Vagina (tissue), 2 donors: ENCODE measurements at regions not wholly inside any gene's neighbourhood (a gene's known extent, or its start where the extent isn't known, plus 50 kb on each side); places are given as distances from the start of the nearest gene placed in this dataset.

Experiments used
- DNase-seq, 2 donors: peaks; one replicate each; pipeline ENCODE4 v3.0.0-alpha.2; 2017; ENCODE audit errors: extremely low spot score in 2 of 2
- H3K27ac ChIP-seq: fragments of 200-600 bp; sonication (generic); one replicate; pipeline ENCODE4 v1.5.1; 2019
- H3K27me3 ChIP-seq: fragments of 200-600 bp; sonication (generic); one replicate; pipeline ENCODE4 v1.5.1; 2019
- H3K36me3 ChIP-seq, 2 donors: fragments of 200-600 bp; sonication (generic); one replicate each; pipeline ENCODE4 v1.5.1; 2017 to 2019
- H3K4me1 ChIP-seq: fragments of 200-600 bp; sonication (generic); one replicate; pipeline ENCODE4 v1.5.1; 2019
- H3K4me3 ChIP-seq, 2 donors: fragments of 200-600 bp; sonication (generic); 1 replicate in 1 of 2; 2 replicates in 1 of 2; pipeline ENCODE4 v1.5.1; 2016 to 2019
- H3K9me3 ChIP-seq: fragments of 200-600 bp; sonication (generic); one replicate; pipeline ENCODE4 v1.5.1; 2019
- CTCF ChIP-seq, 3 experiments: fragments of 450-650 bp in 2 of 3; fragments of 200-600 bp in 1 of 3; sonication (generic) in 1 of 3; IDR thresholded peaks; one replicate each; pipeline ENCODE4 v1.5.1; 2017 to 2019; ENCODE audit warnings: antibody characterized with exemption in 3 of 3, mild to moderate bottlenecking in 2 of 3, moderate library complexity in 2 of 3
- POLR2A ChIP-seq, 2 donors: fragments of 450-650 bp; IDR thresholded peaks; one replicate each; pipeline ENCODE4 v1.6.1; 2017; ENCODE audit warnings: antibody characterized with exemption in 2 of 2, mild to moderate bottlenecking in 2 of 2, moderate library complexity in 2 of 2
- POLR2AphosphoS5 ChIP-seq, 2 donors: sonication (generic); formaldehyde crosslinking; IDR thresholded peaks; one replicate each; pipeline ENCODE4 v1.9.0; 2017; ENCODE audit warnings: antibody characterized with exemption in 2 of 2, mild to moderate bottlenecking in 2 of 2, low read depth in 1 of 2; ENCODE audit not compliant: insufficient read depth in 1 of 2
- intact Hi-C: fragments of 100-400 bp; cut with DNase I; formaldehyde crosslinking; loops from one replicate; pipeline ENCODE4 v1.15.1; 2023

DNA sequence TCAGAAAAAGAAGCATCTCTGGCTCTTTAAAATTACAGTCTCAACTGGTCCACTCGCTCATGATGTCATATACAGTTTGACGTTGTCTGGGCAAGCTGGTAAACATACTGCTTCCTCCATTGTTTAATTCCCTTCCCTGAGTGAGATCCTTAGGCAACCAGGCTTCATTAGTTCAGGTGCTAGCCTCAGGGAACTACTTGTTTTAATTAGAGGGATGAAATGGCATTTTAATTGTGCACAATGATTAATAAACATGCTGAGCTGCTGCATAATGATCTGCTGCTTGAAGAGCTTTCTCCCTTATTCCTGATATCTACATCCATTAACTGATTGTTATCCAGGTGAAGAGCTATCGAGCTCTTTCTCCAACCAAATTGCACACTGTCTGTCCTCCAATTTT is 195.6 kb upstream of the ETAA1 start:
- Histone ChIP-seq H3K4me3 (no peak overlapping the region), H3K9me3 (no peaks in the 10 kb centered on the region), H3K36me3 (no peaks in the 10 kb centered on the region), H3K27ac (no peak overlapping the region), H3K4me1 (no peaks in the 10 kb centered on the region), H3K27me3 (no peaks in the 10 kb centered on the region)
- no peak for DNase-seq
- intact Hi-C loops, result no loop called here
- TF ChIP-seq POLR2AphosphoS5 (IDR thresholded peaks at IDR 0.05; ENCODE audit: insufficient read depth in 1 of 2, low read depth in 1 of 2), result no peak
- TF ChIP-seq POLR2A (IDR thresholded peaks at IDR 0.05), result no peak
- no peak for TF ChIP-seq CTCF (IDR thresholded peaks at IDR 0.05)

GRCh38 chr2:67204349-67204748 is 192.8 kb upstream of the ETAA1 start:
- DNase-seq, result no peak
- no peaks in the 10 kb centered on the region for H3K27me3 ChIP-seq
- H3K9me3 ChIP-seq, result no peaks in the 10 kb centered on the region
- intact Hi-C loops, result no loop called here
- H3K36me3 ChIP-seq, result no peaks in the 10 kb centered on the region
- H3K4me1 ChIP-seq, result no peaks in the 10 kb centered on the region
- H3K27ac ChIP-seq, result no peak overlapping the region
- no peak overlapping the region for H3K4me3 ChIP-seq
- TF ChIP-seq POLR2A (IDR thresholded peaks at IDR 0.05), result no peak

- no peak overlapping the region for H3K27ac ChIP-seq
- intact Hi-C loops, result no loop called here
- TF ChIP-seq POLR2AphosphoS5 (IDR thresholded peaks at IDR 0.05; ENCODE audit: insufficient read depth in 1 of 2, low read depth in 1 of 2), result no peak
- no peak for TF ChIP-seq POLR2A (IDR thresholded peaks at IDR 0.05)
- no peak for TF ChIP-seq CTCF (IDR thresholded peaks at IDR 0.05)
- DNase-seq, result no peak
- H3K4me3 ChIP-seq, result no peak overlapping the region
- no peaks in the 10 kb centered on the region for H3K4me1 ChIP-seq
- H3K9me3 ChIP-seq, result no peaks in the 10 kb centered on the region
- no peaks in the 10 kb centered on the region for H3K27me3 ChIP-seq
- no peaks in the 10 kb centered on the region for H3K36me3 ChIP-seq
These were observed 188.1 kb upstream of the ETAA1 start for GRCh38 chr2:67208887-67209500.

DNA sequence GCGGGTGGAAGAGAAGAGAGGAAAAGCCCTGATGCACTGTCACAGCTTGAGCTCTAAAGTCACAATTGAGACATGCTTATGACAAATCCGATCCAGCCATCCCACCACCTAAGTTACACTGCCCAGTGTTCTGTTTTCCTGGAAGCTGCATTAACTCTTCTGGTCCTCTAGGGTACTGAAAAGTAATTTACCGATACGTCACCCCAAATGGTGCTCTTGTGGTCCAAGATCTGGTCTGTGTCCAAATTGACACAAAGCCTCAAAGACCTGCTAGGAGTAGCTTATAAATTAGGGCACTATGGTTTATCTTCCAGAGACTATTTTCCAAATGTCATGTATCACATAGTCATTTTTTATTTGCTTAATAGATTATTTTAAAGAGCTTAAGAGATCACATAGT is 186.7 kb upstream of the ETAA1 start:
- DNase-seq, result no peak
- Histone ChIP-seq H3K9me3 (no peaks in the 10 kb centered on the region), H3K4me3 (no peak overlapping the region), H3K4me1 (no peaks in the 10 kb centered on the region), H3K27ac (no peak overlapping the region), H3K27me3 (no peaks in the 10 kb centered on the region), H3K36me3 (no peaks in the 10 kb centered on the region)
- intact Hi-C loops, result no loop called here
- TF ChIP-seq POLR2AphosphoS5 (IDR thresholded peaks at IDR 0.05; ENCODE audit: insufficient read depth in 1 of 2, low read depth in 1 of 2), result no peak
- no peak for TF ChIP-seq CTCF (IDR thresholded peaks at IDR 0.05)
- no peak for TF ChIP-seq POLR2A (IDR thresholded peaks at IDR 0.05)

DNA sequence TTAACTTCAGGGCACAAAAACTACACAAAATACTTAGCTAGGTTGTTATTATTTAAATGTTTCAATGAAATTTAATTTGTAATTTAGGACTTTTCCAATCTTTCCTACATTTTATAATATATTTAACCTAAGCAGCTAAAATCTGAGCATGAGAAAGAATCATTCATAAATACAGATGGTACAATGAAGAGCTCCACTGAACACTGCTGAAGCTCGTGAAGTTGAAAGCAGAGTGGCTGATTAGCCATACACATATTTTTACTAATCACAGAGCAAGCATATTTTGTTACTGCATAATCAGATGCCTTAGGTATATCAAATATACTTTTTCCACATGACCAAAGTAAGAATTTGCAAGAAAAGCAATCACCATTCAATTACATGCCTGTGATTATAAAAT is 184.9 kb upstream of the ETAA1 start:
- Histone ChIP-seq H3K9me3 (no peaks in the 10 kb centered on the region), H3K4me3 (no peak overlapping the region)

More for the DNA sequence above, 184.9 kb upstream of the ETAA1 start:
- Histone ChIP-seq H3K27me3 (no peaks in the 10 kb centered on the region), H3K4me1 (no peaks in the 10 kb centered on the region), H3K27ac (no peak overlapping the region), H3K36me3 (no peaks in the 10 kb centered on the region)
- DNase-seq, result no peak
- intact Hi-C loops, result no loop called here
- TF ChIP-seq POLR2AphosphoS5 (IDR thresholded peaks at IDR 0.05; ENCODE audit: insufficient read depth in 1 of 2, low read depth in 1 of 2) (no peak), POLR2A (IDR thresholded peaks at IDR 0.05) (no peak), CTCF (IDR thresholded peaks at IDR 0.05) (no peak)
